ENCODE measurements at regions not wholly inside any gene's neighbourhood (a gene's known extent, or its start where the extent isn't known, plus 50 kb on each side); places are given as distances from the start of the nearest gene placed in this dataset.

DNA sequence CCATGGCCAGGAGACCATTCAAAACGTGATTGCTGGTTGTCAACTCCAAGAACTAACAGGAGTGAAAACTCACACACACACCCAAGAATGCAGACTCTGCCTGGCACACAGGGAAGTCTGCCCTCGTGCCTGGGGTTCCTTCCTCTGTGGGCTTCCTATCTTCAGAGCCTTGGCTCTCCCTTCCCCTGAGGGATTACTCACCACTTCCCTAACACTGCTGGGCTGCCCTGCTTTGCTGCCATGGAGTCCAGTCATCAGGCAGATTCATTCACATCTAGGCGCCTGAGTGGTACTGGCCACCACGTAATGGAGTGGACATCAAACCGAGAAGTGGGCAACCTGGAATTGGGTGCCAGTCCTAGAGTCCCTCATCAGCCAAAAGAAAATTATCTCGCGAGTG, 76.4 kb upstream of the PRSS3 start:
- Histone ChIP-seq H2BK5ac (ENCODE audit: low read depth, low read length, poor library complexity, severe bottlenecking) (no peak overlapping the region), H3K9me1 (ENCODE audit: insufficient read depth, low read length) (no peaks in the 10 kb centered on the region), H4K91ac (ENCODE audit: insufficient read depth, low read depth, low read length) (no peak overlapping the region), H3K36me3 (ENCODE audit: control insufficient read depth, insufficient read depth, low read length) (no peaks in the 10 kb centered on the region), H4K20me1 (ENCODE audit: insufficient read depth, low read length) (no peaks in the 10 kb centered on the region), H3K27ac (ENCODE audit: insufficient read depth, low read length) (no peak overlapping the region), H3K27me3 (ENCODE audit: control insufficient read depth, insufficient read depth, low read length) (peaks cover 13% of the 10 kb centered on the region), H3K9ac (ENCODE audit: low read depth, low read length) (no peak overlapping the region), H3K4me3 (ENCODE audit: insufficient read depth, low read depth, low read length) (no peak overlapping the region), H3K79me1 (ENCODE audit: low read depth in 1 of 2, low read length in 2 of 2) (no peaks in the 10 kb centered on the region), H2BK120ac (ENCODE audit: low read depth, low read length) (no peak overlapping the region), H3K18ac (ENCODE audit: low read depth, low read length) (no peak overlapping the region), H3K23ac (ENCODE audit: low read depth, low read length) (no peak overlapping the region), H2AK5ac (ENCODE audit: low read depth, low read length) (no peak overlapping the region), H2BK20ac (ENCODE audit: low read depth, low read length) (no peak overlapping the region), H2BK15ac (ENCODE audit: low read depth, low read length) (no peak overlapping the region), H3K4ac (ENCODE audit: low read depth, low read length) (no peak overlapping the region), H2AFZ (replicated peaks; ENCODE audit: low read length, poor library complexity) (no peak overlapping the region), H3K4me2 (ENCODE audit: low read depth, low read length) (no peak overlapping the region), H3K56ac (ENCODE audit: extremely low read depth, insufficient read depth, low read length) (no peak overlapping the region), H4K5ac (ENCODE audit: low read depth, low read length) (no peak overlapping the region), H3K4me1 (ENCODE audit: control insufficient read depth, insufficient read depth, low read length) (no peaks in the 10 kb centered on the region), H2AK9ac (replicated peaks; ENCODE audit: low read depth, low read length, poor library complexity) (no peak overlapping the region), H3K9me3 (ENCODE audit: control insufficient read depth, insufficient read depth, low read length) (no peaks in the 10 kb centered on the region), H3K14ac (replicated peaks; ENCODE audit: low read depth, low read length) (no peak overlapping the region), H4K8ac (ENCODE audit: low read depth in 2 of 2, low read length in 2 of 2) (no peak overlapping the region)
- dilution Hi-C loops (cut with HindIII; ENCODE audit: low sequenced_read_pairs, unreplicated experiment) = no loop called here
- ChIA-PET POLR2A (ENCODE audit: unreplicated experiment) (no interaction called here), CTCF (interaction anchor here (5.0 kb wide), 1 partner anchor 95 kb away, joined by 35 read pairs; no protein-coding TSS in a partner anchor)
- intact Hi-C loops (cut with micrococcal nuclease) = loop anchor here (5.0 kb wide), 1 partner anchor 42 kb away; no protein-coding TSS in a partner anchor
- no TSS peak for BruUV-seq (replicated peaks)
- in situ Hi-C loops (cut with MboI; ENCODE audit: low sequenced_read_pairs) = loop anchor here (25.0 kb wide), 1 partner anchor 307 kb away; the partner anchor contains the start of gene AQP7
- DNase-seq (peak; percentile 22), ATAC-seq (ENCODE audit: low read depth) (no peak)
- TF ChIP-seq CHD1 (IDR thresholded peaks at IDR 0.05; ENCODE audit: low read depth, low read length) (no peak), MAZ (IDR thresholded peaks at IDR 0.05; ENCODE audit: borderline replicate concordance, low read depth, low read length) (no peak), SMC3 (IDR thresholded peaks at IDR 0.05; ENCODE audit: low read depth, low read length) (no peak), BHLHE40 (IDR thresholded peaks at IDR 0.05; ENCODE audit: low read depth, low read length) (no peak), NFE2L2 (IDR thresholded peaks at IDR 0.05; ENCODE audit: low read depth, low read length) (no peak), RCOR1 (IDR thresholded peaks at IDR 0.05; ENCODE audit: insufficient replicate concordance, low read length) (no peak), RFX5 (IDR thresholded peaks at IDR 0.05; ENCODE audit: low read depth, low read length) (no peak)
- TF ChIP-seq, protein P1, sequence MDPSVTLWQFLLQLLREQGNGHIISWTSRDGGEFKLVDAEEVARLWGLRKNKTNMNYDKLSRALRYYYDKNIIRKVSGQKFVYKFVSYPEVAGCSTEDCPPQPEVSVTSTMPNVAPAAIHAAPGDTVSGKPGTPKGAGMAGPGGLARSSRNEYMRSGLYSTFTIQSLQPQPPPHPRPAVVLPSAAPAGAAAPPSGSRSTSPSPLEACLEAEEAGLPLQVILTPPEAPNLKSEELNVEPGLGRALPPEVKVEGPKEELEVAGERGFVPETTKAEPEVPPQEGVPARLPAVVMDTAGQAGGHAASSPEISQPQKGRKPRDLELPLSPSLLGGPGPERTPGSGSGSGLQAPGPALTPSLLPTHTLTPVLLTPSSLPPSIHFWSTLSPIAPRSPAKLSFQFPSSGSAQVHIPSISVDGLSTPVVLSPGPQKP (IDR thresholded peaks at IDR 0.05; ENCODE audit: borderline replicate concordance, low read depth, low read length) = no peak
- TF ChIP-seq, protein P2, sequence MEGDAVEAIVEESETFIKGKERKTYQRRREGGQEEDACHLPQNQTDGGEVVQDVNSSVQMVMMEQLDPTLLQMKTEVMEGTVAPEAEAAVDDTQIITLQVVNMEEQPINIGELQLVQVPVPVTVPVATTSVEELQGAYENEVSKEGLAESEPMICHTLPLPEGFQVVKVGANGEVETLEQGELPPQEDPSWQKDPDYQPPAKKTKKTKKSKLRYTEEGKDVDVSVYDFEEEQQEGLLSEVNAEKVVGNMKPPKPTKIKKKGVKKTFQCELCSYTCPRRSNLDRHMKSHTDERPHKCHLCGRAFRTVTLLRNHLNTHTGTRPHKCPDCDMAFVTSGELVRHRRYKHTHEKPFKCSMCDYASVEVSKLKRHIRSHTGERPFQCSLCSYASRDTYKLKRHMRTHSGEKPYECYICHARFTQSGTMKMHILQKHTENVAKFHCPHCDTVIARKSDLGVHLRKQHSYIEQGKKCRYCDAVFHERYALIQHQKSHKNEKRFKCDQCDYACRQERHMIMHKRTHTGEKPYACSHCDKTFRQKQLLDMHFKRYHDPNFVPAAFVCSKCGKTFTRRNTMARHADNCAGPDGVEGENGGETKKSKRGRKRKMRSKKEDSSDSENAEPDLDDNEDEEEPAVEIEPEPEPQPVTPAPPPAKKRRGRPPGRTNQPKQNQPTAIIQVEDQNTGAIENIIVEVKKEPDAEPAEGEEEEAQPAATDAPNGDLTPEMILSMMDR (conservative IDR thresholded peaks at IDR 0.05; ENCODE audit: low read depth, low read length) = no peak
- TF ChIP-seq, protein P3, sequence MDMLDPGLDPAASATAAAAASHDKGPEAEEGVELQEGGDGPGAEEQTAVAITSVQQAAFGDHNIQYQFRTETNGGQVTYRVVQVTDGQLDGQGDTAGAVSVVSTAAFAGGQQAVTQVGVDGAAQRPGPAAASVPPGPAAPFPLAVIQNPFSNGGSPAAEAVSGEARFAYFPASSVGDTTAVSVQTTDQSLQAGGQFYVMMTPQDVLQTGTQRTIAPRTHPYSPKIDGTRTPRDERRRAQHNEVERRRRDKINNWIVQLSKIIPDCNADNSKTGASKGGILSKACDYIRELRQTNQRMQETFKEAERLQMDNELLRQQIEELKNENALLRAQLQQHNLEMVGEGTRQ (IDR thresholded peaks at IDR 0.05; ENCODE audit: low read depth, low read length) = no peak
- 71% methylated on average over 5 of the region's 7 CpGs; no CpG with 5 or more reads in 1 of the 2 experiments for WGBS, 2 experiments (ENCODE audit: extremely low coverage in 2 of 2, insufficient read length in 1 of 2)

Measured in IMR-90 (cell line).